ENCODE measurements at regions not wholly inside any gene's neighbourhood (a gene's known extent, or its start where the extent isn't known, plus 50 kb on each side); places are given as distances from the start of the nearest gene placed in this dataset.

- TF ChIP-seq CTCF (IDR thresholded peaks at IDR 0.05) (no peak), POLR2A (IDR thresholded peaks at IDR 0.05) (no peak)
Measured at GRCh38 chr5:162240734-162241133, 173.2 kb downstream of the GABRG2 start.
